Muscle layer of colon (tissue), 2 donors: ENCODE measurements at regions not wholly inside any gene's neighbourhood (a gene's known extent, or its start where the extent isn't known, plus 50 kb on each side); places are given as distances from the start of the nearest gene placed in this dataset.

Source experiments
- H3K27ac ChIP-seq: one replicate; pipeline ENCODE4 v1.7.0; 2013; ENCODE audit warnings: low read depth, mild to moderate bottlenecking, low read length, moderate library complexity
- H3K27me3 ChIP-seq, 2 donors: one replicate each; pipeline ENCODE4 v1.7.0; 2013; ENCODE audit warnings: low read length in 2 of 2, mild to moderate bottlenecking in 2 of 2; ENCODE audit not compliant: insufficient read depth in 2 of 2, control insufficient read depth in 1 of 2
- H3K36me3 ChIP-seq: one replicate; pipeline ENCODE4 v1.7.0; 2013; ENCODE audit warnings: mild to moderate bottlenecking, low read length; ENCODE audit not compliant: insufficient read depth
- H3K4me1 ChIP-seq: one replicate; pipeline ENCODE4 v1.7.0; 2013; ENCODE audit warnings: mild to moderate bottlenecking, low read length; ENCODE audit not compliant: insufficient read depth
- H3K4me3 ChIP-seq, 2 donors: one replicate each; pipeline ENCODE4 v1.7.0; 2013; ENCODE audit warnings: low read length in 2 of 2, low read depth in 1 of 2, mild to moderate bottlenecking in 1 of 2, moderate library complexity in 1 of 2
- H3K9ac ChIP-seq: one replicate; pipeline ENCODE4 v1.7.0; 2013; ENCODE audit warnings: low read length
- H3K9me3 ChIP-seq: one replicate; pipeline ENCODE4 v1.7.0; 2013; ENCODE audit warnings: mild to moderate bottlenecking, low read length
- donor health status: abdominal sarcoma.
- donor health status: Adenocarcinoma of cecum.

- H3K27me3 ChIP-seq = no peaks in the 10 kb centered on the region
- no peak overlapping the region for H3K9ac ChIP-seq
- no peak overlapping the region for H3K27ac ChIP-seq
- no peaks in the 10 kb centered on the region for H3K9me3 ChIP-seq
- H3K36me3 ChIP-seq = no peaks in the 10 kb centered on the region
- H3K4me1 ChIP-seq = no peaks in the 10 kb centered on the region
- H3K4me3 ChIP-seq = no peak overlapping the region
Measured at GRCh38 chr3:76668653-76669052, 371.2 kb upstream of the ROBO2 start.

GRCh38 chr3:76669322-76669721, 370.6 kb upstream of the ROBO2 start:
- no peak overlapping the region for H3K27ac ChIP-seq
- no peaks in the 10 kb centered on the region for H3K27me3 ChIP-seq
- H3K4me1 ChIP-seq = no peaks in the 10 kb centered on the region
- no peaks in the 10 kb centered on the region for H3K9me3 ChIP-seq
- no peak overlapping the region for H3K4me3 ChIP-seq
- no peak overlapping the region for H3K9ac ChIP-seq
- no peaks in the 10 kb centered on the region for H3K36me3 ChIP-seq

DNA sequence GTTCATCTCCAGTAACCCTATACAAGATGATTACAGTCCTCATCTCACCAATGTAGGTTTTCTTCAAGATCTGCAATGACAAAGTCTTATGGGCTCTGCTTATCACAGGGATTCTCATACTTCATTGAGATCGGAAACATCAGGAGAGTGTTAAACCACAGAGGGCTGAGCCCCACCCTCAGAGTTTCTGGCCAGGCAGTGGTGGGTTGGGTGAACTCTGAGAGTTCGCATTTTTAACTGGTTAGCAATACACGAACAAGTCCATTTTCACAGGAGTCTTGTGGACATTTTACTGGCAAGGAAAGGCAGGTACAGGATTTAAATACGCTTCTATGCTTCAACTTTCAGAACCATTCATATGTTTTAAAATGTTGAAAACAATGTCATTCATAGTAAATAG, 366.7 kb upstream of the ROBO2 start:
- H3K9me3 ChIP-seq = no peaks in the 10 kb centered on the region

DNA sequence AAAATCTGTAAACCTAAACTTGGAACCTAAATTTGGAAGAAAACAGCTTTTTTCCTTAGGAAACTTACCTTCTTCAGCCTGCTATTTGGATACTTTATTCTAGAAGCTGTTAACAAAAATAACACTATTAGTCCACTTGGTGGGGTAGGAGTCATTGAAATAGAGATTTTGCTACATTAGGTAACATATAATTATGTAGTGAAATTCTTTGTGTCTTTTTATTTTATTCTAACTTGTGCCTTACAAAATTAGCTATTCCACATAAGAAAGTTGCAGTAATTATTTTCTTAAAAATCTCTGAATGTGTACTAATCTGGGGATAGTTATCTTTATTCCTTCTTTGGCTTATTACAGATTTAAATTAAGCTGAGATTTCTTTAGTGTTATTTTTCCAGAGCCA, 360.4 kb upstream of the ROBO2 start:
- no peak overlapping the region for H3K9ac ChIP-seq
- no peaks in the 10 kb centered on the region for H3K4me1 ChIP-seq
- no peaks in the 10 kb centered on the region for H3K9me3 ChIP-seq

More for the DNA sequence above, 366.7 kb upstream of the ROBO2 start:
- Histone ChIP-seq H3K27ac (no peak overlapping the region), H3K27me3 (no peaks in the 10 kb centered on the region), H3K9ac (no peak overlapping the region), H3K4me3 (no peak overlapping the region), H3K36me3 (no peaks in the 10 kb centered on the region), H3K4me1 (no peaks in the 10 kb centered on the region)

GRCh38 chr3:76683256-76683655, 356.6 kb upstream of the ROBO2 start:
- Histone ChIP-seq H3K27ac (no peak overlapping the region), H3K9me3 (no peaks in the 10 kb centered on the region), H3K36me3 (no peaks in the 10 kb centered on the region), H3K4me1 (no peaks in the 10 kb centered on the region), H3K9ac (no peak overlapping the region), H3K27me3 (no peaks in the 10 kb centered on the region), H3K4me3 (no peak overlapping the region)

More for the DNA sequence above, 360.4 kb upstream of the ROBO2 start:
- Histone ChIP-seq H3K36me3 (no peaks in the 10 kb centered on the region), H3K4me3 (no peak overlapping the region), H3K27me3 (no peaks in the 10 kb centered on the region), H3K27ac (no peak overlapping the region)

DNA sequence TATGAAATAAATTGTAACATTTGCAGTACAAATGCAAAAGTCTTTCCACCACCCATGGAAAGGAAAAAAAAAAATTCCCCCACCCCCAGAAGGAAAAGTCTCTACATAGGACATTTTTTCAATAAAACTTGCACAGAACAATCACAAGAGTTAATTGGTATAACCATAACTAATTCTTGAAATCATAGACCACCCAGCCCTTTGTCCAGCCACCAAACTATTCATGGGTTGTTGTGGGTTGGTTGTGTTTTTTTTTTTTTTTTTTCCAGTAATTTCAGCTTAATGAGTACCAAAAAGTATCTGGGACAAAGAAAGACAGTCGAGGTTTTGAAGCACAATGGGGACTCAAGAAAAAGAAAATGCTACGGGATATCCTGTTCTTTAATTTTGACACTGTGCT, 355.0 kb upstream of the ROBO2 start:
- Histone ChIP-seq H3K9ac (no peak overlapping the region), H3K27me3 (no peaks in the 10 kb centered on the region), H3K4me3 (no peak overlapping the region), H3K27ac (no peak overlapping the region), H3K4me1 (no peaks in the 10 kb centered on the region), H3K9me3 (no peaks in the 10 kb centered on the region), H3K36me3 (no peaks in the 10 kb centered on the region)

DNA sequence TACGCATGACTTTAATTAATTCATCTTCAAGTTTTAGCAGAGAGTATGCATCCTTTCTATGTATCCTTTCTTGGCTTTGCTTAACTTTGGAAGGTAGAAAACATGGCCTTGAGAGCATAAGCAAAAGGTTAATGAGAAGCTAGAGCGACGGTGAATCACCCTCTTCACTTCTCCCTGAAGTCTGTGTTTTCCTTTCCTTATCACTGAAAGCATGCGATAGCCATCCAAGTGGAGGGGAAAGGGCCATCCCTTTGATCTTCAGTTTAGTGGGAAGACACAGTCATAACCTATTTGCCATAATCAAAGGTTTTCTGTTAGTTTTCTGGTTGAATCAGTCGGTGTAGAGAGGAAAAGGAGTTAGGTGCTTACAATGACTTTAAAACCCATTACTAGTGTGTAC, 354.0 kb upstream of the ROBO2 start:
- H3K4me3 ChIP-seq = no peak overlapping the region
- H3K27ac ChIP-seq = no peak overlapping the region
- no peaks in the 10 kb centered on the region for H3K4me1 ChIP-seq
- H3K9ac ChIP-seq = no peak overlapping the region
- H3K36me3 ChIP-seq = no peaks in the 10 kb centered on the region
- no peaks in the 10 kb centered on the region for H3K9me3 ChIP-seq
- H3K27me3 ChIP-seq = no peaks in the 10 kb centered on the region

GRCh38 chr3:76687019-76687418, 352.9 kb upstream of the ROBO2 start:
- Histone ChIP-seq H3K36me3 (no peaks in the 10 kb centered on the region), H3K27ac (no peak overlapping the region), H3K4me1 (no peaks in the 10 kb centered on the region), H3K4me3 (no peak overlapping the region), H3K9ac (no peak overlapping the region), H3K27me3 (no peaks in the 10 kb centered on the region), H3K9me3 (no peaks in the 10 kb centered on the region)

- Histone ChIP-seq H3K9me3 (no peaks in the 10 kb centered on the region), H3K27me3 (no peaks in the 10 kb centered on the region), H3K36me3 (no peaks in the 10 kb centered on the region), H3K9ac (no peak overlapping the region), H3K27ac (no peak overlapping the region), H3K4me3 (no peak overlapping the region), H3K4me1 (no peaks in the 10 kb centered on the region)
Measured at GRCh38 chr3:76694063-76694462, 345.8 kb upstream of the ROBO2 start.

DNA sequence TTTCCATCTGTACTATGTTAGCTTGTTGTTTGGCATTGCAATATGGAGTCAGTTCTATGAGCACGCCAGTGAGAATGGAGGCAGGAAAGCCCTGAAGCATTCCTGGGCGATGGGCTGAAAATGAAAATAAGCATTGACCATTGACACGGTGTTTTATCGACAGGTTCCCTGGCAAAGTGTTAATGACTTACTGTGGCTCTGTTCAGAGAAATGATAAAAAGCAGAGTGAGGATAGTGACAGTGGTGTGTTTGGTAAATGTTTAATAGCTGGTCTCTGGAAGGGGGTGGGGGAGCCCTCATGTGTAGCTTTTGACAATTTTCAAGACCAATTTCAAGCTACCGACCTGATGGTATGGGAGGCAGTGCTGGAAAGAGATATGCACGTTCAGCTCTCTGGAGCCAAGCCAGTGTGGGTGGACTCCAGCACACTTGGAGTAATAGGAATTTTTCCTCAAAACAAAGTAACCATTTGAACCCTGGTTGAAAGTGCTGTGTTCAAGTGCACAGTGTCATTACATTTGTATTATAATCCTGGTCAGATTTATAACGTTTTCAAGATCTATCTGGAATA, 341.7 kb upstream of the ROBO2 start:
- Histone ChIP-seq H3K9ac (no peak overlapping the region), H3K27me3 (no peaks in the 10 kb centered on the region), H3K4me3 (no peak overlapping the region), H3K36me3 (no peaks in the 10 kb centered on the region), H3K27ac (no peak overlapping the region), H3K9me3 (no peaks in the 10 kb centered on the region), H3K4me1 (peaks cover 10% of the 10 kb centered on the region)

- Histone ChIP-seq H3K9ac (no peak overlapping the region), H3K4me3 (peak overlapping the region in 1 of 2 donors; percentile 22), H3K27ac (no peak overlapping the region), H3K27me3 (no peaks in the 10 kb centered on the region), H3K36me3 (no peaks in the 10 kb centered on the region), H3K4me1 (peaks cover 10% of the 10 kb centered on the region), H3K9me3 (no peaks in the 10 kb centered on the region)
Measured at GRCh38 chr3:76699846-76700245, 340.1 kb upstream of the ROBO2 start.

- H3K27me3 ChIP-seq = no peaks in the 10 kb centered on the region
- no peak overlapping the region for H3K4me3 ChIP-seq
- H3K9me3 ChIP-seq = no peaks in the 10 kb centered on the region
- peaks cover 10% of the 10 kb centered on the region for H3K4me1 ChIP-seq
- H3K27ac ChIP-seq = no peak overlapping the region
- no peak overlapping the region for H3K9ac ChIP-seq
- H3K36me3 ChIP-seq = no peaks in the 10 kb centered on the region
Measured at GRCh38 chr3:76700323-76700722, 339.6 kb upstream of the ROBO2 start.
